ENCODE measurements at regions not wholly inside any gene's neighbourhood (a gene's known extent, or its start where the extent isn't known, plus 50 kb on each side); places are given as distances from the start of the nearest gene placed in this dataset.

DNA sequence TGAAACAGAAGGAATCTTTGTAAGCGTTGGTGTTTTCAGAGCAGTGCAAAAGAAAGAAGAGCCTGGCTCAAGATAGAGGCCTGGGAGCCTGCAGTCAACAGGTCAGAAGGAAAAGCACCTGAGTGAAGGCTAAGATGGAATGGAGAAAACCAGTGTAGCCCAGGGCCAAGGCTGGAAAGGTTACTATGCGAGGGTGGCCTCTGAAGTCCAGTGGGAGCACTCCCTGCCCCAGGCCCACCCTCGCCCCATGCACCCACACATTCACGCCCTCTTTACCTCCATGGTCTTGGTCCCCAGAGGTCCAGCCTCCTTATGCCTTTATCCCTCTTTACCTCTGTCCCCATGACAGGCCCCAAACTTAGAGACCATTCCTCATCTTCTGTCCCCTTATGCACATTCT is 169.2 kb upstream of the ZNF644 start:
- no peak overlapping the region for H2AK5ac ChIP-seq (ENCODE audit: low read depth, low read length)
- H2AFZ ChIP-seq (ENCODE audit: low read length), result no peak overlapping the region
- no peak overlapping the region for H2BK20ac ChIP-seq (ENCODE audit: low read length)
- no peak overlapping the region for H3K18ac ChIP-seq (ENCODE audit: extremely low read depth, low read length)
- ChIA-PET POLR2A (ENCODE audit: partially characterized antibody) (no interaction called here), CTCF (ENCODE audit: partially characterized antibody) (interaction anchor here (0.7 to 0.9 kb wide), 2 partner anchors 87 to 88 kb away, joined by 3 to 4 read pairs; no protein-coding TSS in a partner anchor)
- H3K4me2 ChIP-seq (ENCODE audit: insufficient read depth in 1 of 2, low read depth in 2 of 2, low read length in 2 of 2), result no peak overlapping the region
- no peaks in the 10 kb centered on the region for H3K79me1 ChIP-seq (ENCODE audit: low read depth, low read length)
- H3K56ac ChIP-seq (replicated peaks; ENCODE audit: insufficient read length, low read depth, low read length), result no peak overlapping the region
- no peak overlapping the region for H2BK5ac ChIP-seq (ENCODE audit: low read depth, low read length)
- no peaks in the 10 kb centered on the region for H3K79me2 ChIP-seq (ENCODE audit: control insufficient read depth in 1 of 2, insufficient read depth in 2 of 2, low read length in 2 of 2)
- H3K23me2 ChIP-seq (ENCODE audit: low read depth, low read length), result no peaks in the 10 kb centered on the region
- H3K23ac ChIP-seq (ENCODE audit: insufficient read length), result no peak overlapping the region
- no peak overlapping the region for H3K27ac ChIP-seq (ENCODE audit: low read depth, low read length)
- no peak overlapping the region for H3K9ac ChIP-seq (replicated peaks in 1 of 4; ENCODE audit: extremely low read depth in 1 of 4, low read depth in 3 of 4, low read length in 3 of 4)
- DNase-seq (ENCODE audit: low read depth in 1 of 2, low spot score in 2 of 2), result no peak
- H3K4ac ChIP-seq (replicated peaks; ENCODE audit: insufficient read length, low read depth, low read length), result no peak overlapping the region
- H4K5ac ChIP-seq (ENCODE audit: insufficient read length, low read depth, low read length), result no peak overlapping the region
- no peak overlapping the region for H3K4me3 ChIP-seq (ENCODE audit: extremely low read depth in 1 of 4, insufficient read depth in 2 of 4, low read depth in 3 of 4, low read length in 4 of 4)
- H3K36me3 ChIP-seq (ENCODE audit: control insufficient read depth in 2 of 4, insufficient read depth in 4 of 4, low read length in 3 of 4), result no peaks in the 10 kb centered on the region
- no peak overlapping the region for H2BK15ac ChIP-seq (ENCODE audit: low read length)
- H3K14ac ChIP-seq (ENCODE audit: insufficient read length), result no peak overlapping the region
- no peaks in the 10 kb centered on the region; a peak in 1 of 7 replicates for H3K4me1 ChIP-seq (replicated peaks in 1 of 4; ENCODE audit: control insufficient read depth in 3 of 4, insufficient read depth in 4 of 4, low read length in 3 of 4)
- H4K8ac ChIP-seq (ENCODE audit: extremely low read depth, insufficient read depth, low read length), result no peak overlapping the region
- H4K91ac ChIP-seq (replicated peaks; ENCODE audit: insufficient read length, low read length), result no peak overlapping the region
- H2BK12ac ChIP-seq (ENCODE audit: low read depth, low read length), result no peak overlapping the region
- no peaks in the 10 kb centered on the region for H3K9me3 ChIP-seq (ENCODE audit: insufficient read depth in 2 of 2, low read depth in 1 of 2, low read length in 1 of 2)
- H3K27me3 ChIP-seq (replicated peaks in 1 of 4; ENCODE audit: control insufficient read depth in 3 of 4, extremely low read depth in 1 of 4, insufficient read depth in 3 of 4, low read length in 3 of 4), result no peaks in the 10 kb centered on the region
- no peak overlapping the region for H2BK120ac ChIP-seq (replicated peaks; ENCODE audit: low read depth, low read length)
- 97% methylated on average over 4 of the region's 4 CpGs; no CpG with 5 or more reads in 1 of the 2 experiments for WGBS, 2 experiments (ENCODE audit: extremely low coverage in 1 of 2, insufficient coverage in 1 of 2, insufficient read length in 1 of 2, insufficient replicate concordance in 2 of 2, low coverage in 1 of 2, low lambda C conversion rate in 2 of 2, missing lambda C conversion rate in 1 of 2)
- FAIRE-seq, result no peak
- no peaks in the 10 kb centered on the region for H4K20me1 ChIP-seq (replicated peaks in 1 of 2; ENCODE audit: control insufficient read depth in 1 of 2, insufficient read depth in 2 of 2, low read length in 2 of 2)
- TF ChIP-seq, protein P1, sequence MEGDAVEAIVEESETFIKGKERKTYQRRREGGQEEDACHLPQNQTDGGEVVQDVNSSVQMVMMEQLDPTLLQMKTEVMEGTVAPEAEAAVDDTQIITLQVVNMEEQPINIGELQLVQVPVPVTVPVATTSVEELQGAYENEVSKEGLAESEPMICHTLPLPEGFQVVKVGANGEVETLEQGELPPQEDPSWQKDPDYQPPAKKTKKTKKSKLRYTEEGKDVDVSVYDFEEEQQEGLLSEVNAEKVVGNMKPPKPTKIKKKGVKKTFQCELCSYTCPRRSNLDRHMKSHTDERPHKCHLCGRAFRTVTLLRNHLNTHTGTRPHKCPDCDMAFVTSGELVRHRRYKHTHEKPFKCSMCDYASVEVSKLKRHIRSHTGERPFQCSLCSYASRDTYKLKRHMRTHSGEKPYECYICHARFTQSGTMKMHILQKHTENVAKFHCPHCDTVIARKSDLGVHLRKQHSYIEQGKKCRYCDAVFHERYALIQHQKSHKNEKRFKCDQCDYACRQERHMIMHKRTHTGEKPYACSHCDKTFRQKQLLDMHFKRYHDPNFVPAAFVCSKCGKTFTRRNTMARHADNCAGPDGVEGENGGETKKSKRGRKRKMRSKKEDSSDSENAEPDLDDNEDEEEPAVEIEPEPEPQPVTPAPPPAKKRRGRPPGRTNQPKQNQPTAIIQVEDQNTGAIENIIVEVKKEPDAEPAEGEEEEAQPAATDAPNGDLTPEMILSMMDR (IDR thresholded peaks at IDR 0.05; ENCODE audit: control extremely low read depth in 1 of 3, insufficient read depth in 1 of 3, low read depth in 1 of 3, low read length in 3 of 3), result no peak
- TF ChIP-seq NANOG (IDR thresholded peaks at IDR 0.05; ENCODE audit: insufficient read depth, low read depth, low read length, poor library complexity, severe bottlenecking) (no peak), SP4 (IDR thresholded peaks at IDR 0.05; ENCODE audit: low read length) (no peak), ZNF274 (IDR thresholded peaks at IDR 0.05; ENCODE audit: borderline replicate concordance, extremely low read depth, low read length) (no peak), SIN3A (conservative IDR thresholded peaks at IDR 0.05 in 1 of 2, IDR thresholded peaks at IDR 0.05 in 1 of 2; ENCODE audit: low read depth in 1 of 2, low read length in 2 of 2) (no peak), CEBPB (IDR thresholded peaks at IDR 0.05; ENCODE audit: low read depth, low read length) (no peak), NRF1 (IDR thresholded peaks at IDR 0.05; ENCODE audit: low read depth, low read length) (no peak), BACH1 (IDR thresholded peaks at IDR 0.05; ENCODE audit: low read length) (no peak), MAFK (IDR thresholded peaks at IDR 0.05; ENCODE audit: low read depth, low read length) (no peak), POLR2AphosphoS5 (IDR thresholded peaks at IDR 0.05; ENCODE audit: low read depth, low read length) (no peak), KDM5A (IDR thresholded peaks at IDR 0.05; ENCODE audit: low read length) (no peak)
- TF ChIP-seq, protein P2, sequence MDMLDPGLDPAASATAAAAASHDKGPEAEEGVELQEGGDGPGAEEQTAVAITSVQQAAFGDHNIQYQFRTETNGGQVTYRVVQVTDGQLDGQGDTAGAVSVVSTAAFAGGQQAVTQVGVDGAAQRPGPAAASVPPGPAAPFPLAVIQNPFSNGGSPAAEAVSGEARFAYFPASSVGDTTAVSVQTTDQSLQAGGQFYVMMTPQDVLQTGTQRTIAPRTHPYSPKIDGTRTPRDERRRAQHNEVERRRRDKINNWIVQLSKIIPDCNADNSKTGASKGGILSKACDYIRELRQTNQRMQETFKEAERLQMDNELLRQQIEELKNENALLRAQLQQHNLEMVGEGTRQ (IDR thresholded peaks at IDR 0.05; ENCODE audit: low read length), result no peak

All from H1 (cell line).